NT2/D1 (cell line): ENCODE measurements at regions not wholly inside any gene's neighbourhood (a gene's known extent, or its start where the extent isn't known, plus 50 kb on each side); places are given as distances from the start of the nearest gene placed in this dataset.
"Not testable (repeated sequence)": the region's sequence is repeated elsewhere in the genome, so short reads cannot be mapped to it uniquely, and the experiment has no call there.

Experiments used
- SUZ12 ChIP-seq: IDR thresholded peaks from 2 replicates; pipeline ENCODE4 v1.6.1; 2011; ENCODE audit not compliant: insufficient read length, insufficient read depth; ENCODE audit errors: extremely low read depth
- YY1 ChIP-seq: IDR thresholded peaks from 2 replicates; pipeline ENCODE4 v1.6.1; 2011; ENCODE audit not compliant: insufficient read length, insufficient read depth
- ZNF274 ChIP-seq: IDR thresholded peaks from 2 replicates; pipeline ENCODE4 v1.6.1; 2011; ENCODE audit warnings: mild to moderate bottlenecking, low read depth, low read length

- not testable (repeated sequence) for TF ChIP-seq ZNF274, YY1, SUZ12
Measured at GRCh38 chr12:33166260-33166659, 269.7 kb upstream of the PKP2 start.
